Ishikawa (cell line): ENCODE measurements at regions not wholly inside any gene's neighbourhood (a gene's known extent, or its start where the extent isn't known, plus 50 kb on each side); places are given as distances from the start of the nearest gene placed in this dataset.

Source experiments
- CEBPB ChIP-seq: IDR thresholded peaks from 2 replicates; pipeline ENCODE4 v1.6.1; 2012
- CREB1 ChIP-seq: IDR thresholded peaks from 2 replicates; pipeline ENCODE4 v1.6.1; 2012; ENCODE audit warnings: low read depth
- EGR1 ChIP-seq: IDR thresholded peaks from 2 replicates; pipeline ENCODE4 v1.6.1; 2012
- EP300 ChIP-seq: IDR thresholded peaks from 2 replicates; pipeline ENCODE4 v1.6.1; 2012; ENCODE audit warnings: borderline replicate concordance
- FOXM1 ChIP-seq: IDR thresholded peaks from 2 replicates; pipeline ENCODE4 v1.6.1; 2012; ENCODE audit warnings: low read depth, borderline replicate concordance
- NFIC ChIP-seq: IDR thresholded peaks from 2 replicates; pipeline ENCODE4 v1.6.1; 2012
- RAD21 ChIP-seq: IDR thresholded peaks from 2 replicates; pipeline ENCODE4 v1.6.1; 2012; ENCODE audit warnings: low read depth
- TAF1 ChIP-seq: IDR thresholded peaks from 2 replicates; pipeline ENCODE4 v1.6.1; 2012; ENCODE audit warnings: low read depth, mild to moderate bottlenecking
- TCF12 ChIP-seq: IDR thresholded peaks from 2 replicates; pipeline ENCODE4 v1.6.1; 2012; ENCODE audit warnings: low read depth
- TEAD4 ChIP-seq: IDR thresholded peaks from 2 replicates; pipeline ENCODE4 v1.6.1; 2012
- YY1 ChIP-seq: IDR thresholded peaks from 2 replicates; pipeline ENCODE4 v1.6.1; 2012; ENCODE audit warnings: low read depth
- ZBTB7A ChIP-seq: IDR thresholded peaks from 2 replicates; pipeline ENCODE4 v1.6.1; 2012; ENCODE audit warnings: low read depth
- TF ChIP-seq, protein P1 (sequence below): IDR thresholded peaks from 2 replicates; pipeline ENCODE4 v1.6.1; 2012; ENCODE audit warnings: low read depth, mild to moderate bottlenecking
- TF ChIP-seq, protein P2 (sequence below): IDR thresholded peaks from 2 replicates; pipeline ENCODE4 v1.6.1; 2012
- TF ChIP-seq, protein P3 (sequence below): IDR thresholded peaks from 2 replicates; pipeline ENCODE4 v1.6.1; 2012

GRCh38 chr12:60399064-60399463, 803.2 kb downstream of the SLC16A7 start:
- TF ChIP-seq TEAD4 (no peak), ZBTB7A (no peak), EP300 (no peak), YY1 (no peak), CREB1 (no peak), FOXM1 (no peak), CEBPB (no peak)

- TF ChIP-seq TCF12 (no peak), TEAD4 (no peak), TAF1 (no peak), CREB1 (no peak), CEBPB (no peak), EGR1 (no peak), NFIC (no peak), ZBTB7A (no peak), YY1 (no peak)
- TF ChIP-seq, protein P1, sequence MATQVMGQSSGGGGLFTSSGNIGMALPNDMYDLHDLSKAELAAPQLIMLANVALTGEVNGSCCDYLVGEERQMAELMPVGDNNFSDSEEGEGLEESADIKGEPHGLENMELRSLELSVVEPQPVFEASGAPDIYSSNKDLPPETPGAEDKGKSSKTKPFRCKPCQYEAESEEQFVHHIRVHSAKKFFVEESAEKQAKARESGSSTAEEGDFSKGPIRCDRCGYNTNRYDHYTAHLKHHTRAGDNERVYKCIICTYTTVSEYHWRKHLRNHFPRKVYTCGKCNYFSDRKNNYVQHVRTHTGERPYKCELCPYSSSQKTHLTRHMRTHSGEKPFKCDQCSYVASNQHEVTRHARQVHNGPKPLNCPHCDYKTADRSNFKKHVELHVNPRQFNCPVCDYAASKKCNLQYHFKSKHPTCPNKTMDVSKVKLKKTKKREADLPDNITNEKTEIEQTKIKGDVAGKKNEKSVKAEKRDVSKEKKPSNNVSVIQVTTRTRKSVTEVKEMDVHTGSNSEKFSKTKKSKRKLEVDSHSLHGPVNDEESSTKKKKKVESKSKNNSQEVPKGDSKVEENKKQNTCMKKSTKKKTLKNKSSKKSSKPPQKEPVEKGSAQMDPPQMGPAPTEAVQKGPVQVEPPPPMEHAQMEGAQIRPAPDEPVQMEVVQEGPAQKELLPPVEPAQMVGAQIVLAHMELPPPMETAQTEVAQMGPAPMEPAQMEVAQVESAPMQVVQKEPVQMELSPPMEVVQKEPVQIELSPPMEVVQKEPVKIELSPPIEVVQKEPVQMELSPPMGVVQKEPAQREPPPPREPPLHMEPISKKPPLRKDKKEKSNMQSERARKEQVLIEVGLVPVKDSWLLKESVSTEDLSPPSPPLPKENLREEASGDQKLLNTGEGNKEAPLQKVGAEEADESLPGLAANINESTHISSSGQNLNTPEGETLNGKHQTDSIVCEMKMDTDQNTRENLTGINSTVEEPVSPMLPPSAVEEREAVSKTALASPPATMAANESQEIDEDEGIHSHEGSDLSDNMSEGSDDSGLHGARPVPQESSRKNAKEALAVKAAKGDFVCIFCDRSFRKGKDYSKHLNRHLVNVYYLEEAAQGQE, result no peak
- TF ChIP-seq, protein P2, sequence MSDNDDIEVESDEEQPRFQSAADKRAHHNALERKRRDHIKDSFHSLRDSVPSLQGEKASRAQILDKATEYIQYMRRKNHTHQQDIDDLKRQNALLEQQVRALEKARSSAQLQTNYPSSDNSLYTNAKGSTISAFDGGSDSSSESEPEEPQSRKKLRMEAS, result no peak
- TF ChIP-seq, protein P3, sequence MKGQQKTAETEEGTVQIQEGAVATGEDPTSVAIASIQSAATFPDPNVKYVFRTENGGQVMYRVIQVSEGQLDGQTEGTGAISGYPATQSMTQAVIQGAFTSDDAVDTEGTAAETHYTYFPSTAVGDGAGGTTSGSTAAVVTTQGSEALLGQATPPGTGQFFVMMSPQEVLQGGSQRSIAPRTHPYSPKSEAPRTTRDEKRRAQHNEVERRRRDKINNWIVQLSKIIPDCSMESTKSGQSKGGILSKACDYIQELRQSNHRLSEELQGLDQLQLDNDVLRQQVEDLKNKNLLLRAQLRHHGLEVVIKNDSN, result no peak
Observed at GRCh38 chr12:60402996-60403395, 807.2 kb downstream of the SLC16A7 start.

DNA sequence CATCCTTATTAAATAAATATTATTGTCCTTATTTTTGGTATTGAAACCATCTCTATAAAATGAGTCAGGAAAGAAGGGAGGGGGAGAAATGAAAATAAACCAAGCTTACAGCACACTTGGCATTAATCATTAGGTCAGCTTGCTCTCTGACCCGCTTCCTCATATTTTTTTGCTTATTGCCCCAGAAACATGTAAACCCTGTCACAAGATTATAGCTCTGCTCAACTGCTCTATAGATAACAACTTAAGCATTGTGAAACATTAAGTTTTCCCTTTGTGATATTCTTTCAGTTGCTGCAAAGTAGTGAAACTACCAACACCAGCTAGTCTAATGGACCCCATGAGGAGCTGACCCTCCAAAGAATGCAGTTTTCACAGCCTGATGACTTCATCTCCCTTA, 819.5 kb downstream of the SLC16A7 start:
- no peak for TF ChIP-seq NFIC
- TF ChIP-seq, protein P1, result no peak
- no peak for TF ChIP-seq YY1
- TF ChIP-seq TEAD4, result no peak
- no peak for TF ChIP-seq RAD21
- no peak for TF ChIP-seq FOXM1
- TF ChIP-seq TCF12, result no peak

DNA sequence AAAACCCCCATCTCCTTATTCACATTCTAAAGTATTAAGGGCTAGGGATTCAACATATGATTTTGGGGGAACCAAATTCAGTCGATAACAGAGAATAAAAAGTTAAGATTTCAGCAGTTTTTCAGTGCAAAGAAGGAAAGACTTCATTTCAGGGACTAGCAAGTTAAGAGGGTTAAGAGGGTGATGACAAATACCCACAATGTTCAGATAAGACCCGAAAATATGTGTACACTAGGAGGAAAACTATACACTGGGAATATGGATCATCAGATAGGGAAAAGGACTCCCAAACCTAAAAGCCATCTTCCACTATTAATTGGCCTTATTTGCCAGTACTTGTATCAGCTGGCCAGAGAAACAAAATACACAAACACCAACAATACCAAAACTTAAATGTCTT, 824.2 kb downstream of the SLC16A7 start:
- TF ChIP-seq EP300, result no peak

DNA sequence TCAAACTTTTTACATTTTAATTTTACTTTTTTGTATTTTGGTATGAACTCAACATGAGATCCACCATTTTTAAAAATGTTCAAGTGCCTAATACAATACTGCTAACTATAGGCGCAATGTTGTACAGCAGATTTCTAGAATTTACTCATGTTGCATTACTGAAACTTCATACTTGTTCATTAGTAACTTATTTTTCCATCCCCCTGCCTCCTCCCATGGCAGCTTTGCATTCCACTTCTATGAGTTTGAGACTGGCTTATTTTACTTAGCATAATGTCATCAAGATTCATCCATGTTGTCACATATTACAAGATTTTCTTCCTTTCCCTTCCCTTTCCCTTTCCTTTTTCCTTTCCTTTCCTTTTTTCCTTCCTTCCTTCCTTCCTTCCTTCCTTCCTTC, 825.9 kb downstream of the SLC16A7 start:
- TF ChIP-seq TAF1 (no peak), FOXM1 (no peak), EP300 (no peak), YY1 (no peak), NFIC (no peak), TEAD4 (no peak), CREB1 (no peak), TCF12 (no peak), ZBTB7A (no peak), CEBPB (no peak), EGR1 (no peak), RAD21 (no peak)
- TF ChIP-seq, protein P1, result no peak
- TF ChIP-seq, protein P3, result no peak
- TF ChIP-seq, protein P2, result no peak
